Smooth muscle cell (in vitro differentiated cells): ENCODE measurements at regions not wholly inside any gene's neighbourhood (a gene's known extent, or its start where the extent isn't known, plus 50 kb on each side); places are given as distances from the start of the nearest gene placed in this dataset.

Source experiments
- DNase-seq: peaks from one replicate; lab custom pipeline; 2025; ENCODE audit not compliant: unreplicated experiment; lab: John Stamatoyannopoulos, UW
- H2AFZ ChIP-seq: fragments of 200-600 bp; sonication (generic); 2 replicates; pipeline ENCODE4 v1.6.0; 2016; ENCODE audit warnings: antibody characterized with exemption, low read depth, mild to moderate bottlenecking
- H3F3A ChIP-seq: fragments of 200-600 bp; sonication (generic); 2 replicates; pipeline ENCODE4 v1.6.0; 2017; ENCODE audit warnings: antibody characterized with exemption, low read depth
- H3K27ac ChIP-seq: fragments of 200-600 bp; sonication (generic); 2 replicates; pipeline ENCODE4 v1.5.1; 2016; ENCODE audit warnings: low read depth, mild to moderate bottlenecking
- H3K27me3 ChIP-seq: fragments of 200-600 bp; sonication (generic); 2 replicates; pipeline ENCODE4 v1.6.1; 2016; ENCODE audit warnings: low read depth, mild to moderate bottlenecking
- H3K36me3 ChIP-seq: fragments of 200-600 bp; sonication (generic); 2 replicates; pipeline ENCODE4 v1.5.1; 2016; ENCODE audit warnings: low read depth
- H3K4me1 ChIP-seq: fragments of 200-600 bp; sonication (generic); 2 replicates; pipeline ENCODE4 v1.5.1; 2016; ENCODE audit warnings: low read depth
- H3K4me2 ChIP-seq: fragments of 200-600 bp; sonication (generic); 2 replicates; pipeline ENCODE4 v1.6.0; 2016; ENCODE audit warnings: mild to moderate bottlenecking
- H3K4me3 ChIP-seq: fragments of 200-600 bp; sonication (generic); 2 replicates; pipeline ENCODE4 v1.5.1; 2016; ENCODE audit warnings: mild to moderate bottlenecking
- H3K79me2 ChIP-seq: fragments of 200-600 bp; sonication (generic); 2 replicates; pipeline ENCODE4 v1.6.0; 2016; ENCODE audit warnings: low read depth, mild to moderate bottlenecking
- H3K9ac ChIP-seq: fragments of 200-600 bp; sonication (generic); 2 replicates; pipeline ENCODE4 v1.6.0; 2016; ENCODE audit warnings: low read depth
- H3K9me3 ChIP-seq: fragments of 200-600 bp; sonication (generic); replicated peaks from 2 replicates; pipeline ENCODE4 v1.5.1; 2016; ENCODE audit warnings: low read depth
- H4K20me1 ChIP-seq: fragments of 200-600 bp; sonication (generic); 2 replicates; pipeline ENCODE4 v1.6.0; 2016; ENCODE audit warnings: low read depth
- WGBS: methylation state at CpG from one replicate; pipeline ENCODE4 v1.1.7; 2016; ENCODE audit warnings: low lambda C conversion rate; 5-methylcytosine and 5-hydroxymethylcytosine counted together
- TF ChIP-seq, protein P1 (sequence below): fragments of 200-600 bp; sonication (generic); IDR thresholded peaks from 2 replicates; pipeline ENCODE4 v1.5.1; 2017; ENCODE audit warnings: borderline replicate concordance, mild to moderate bottlenecking, antibody characterized with exemption; ENCODE audit not compliant: insufficient read depth, poor library complexity, severe bottlenecking

GRCh38 chr12:58272461-58272860 lies 331.1 kb downstream of the ATP23 start:
- no peak overlapping the region for H2AFZ ChIP-seq
- no peak overlapping the region for H3K9ac ChIP-seq
- TF ChIP-seq, protein P1, sequence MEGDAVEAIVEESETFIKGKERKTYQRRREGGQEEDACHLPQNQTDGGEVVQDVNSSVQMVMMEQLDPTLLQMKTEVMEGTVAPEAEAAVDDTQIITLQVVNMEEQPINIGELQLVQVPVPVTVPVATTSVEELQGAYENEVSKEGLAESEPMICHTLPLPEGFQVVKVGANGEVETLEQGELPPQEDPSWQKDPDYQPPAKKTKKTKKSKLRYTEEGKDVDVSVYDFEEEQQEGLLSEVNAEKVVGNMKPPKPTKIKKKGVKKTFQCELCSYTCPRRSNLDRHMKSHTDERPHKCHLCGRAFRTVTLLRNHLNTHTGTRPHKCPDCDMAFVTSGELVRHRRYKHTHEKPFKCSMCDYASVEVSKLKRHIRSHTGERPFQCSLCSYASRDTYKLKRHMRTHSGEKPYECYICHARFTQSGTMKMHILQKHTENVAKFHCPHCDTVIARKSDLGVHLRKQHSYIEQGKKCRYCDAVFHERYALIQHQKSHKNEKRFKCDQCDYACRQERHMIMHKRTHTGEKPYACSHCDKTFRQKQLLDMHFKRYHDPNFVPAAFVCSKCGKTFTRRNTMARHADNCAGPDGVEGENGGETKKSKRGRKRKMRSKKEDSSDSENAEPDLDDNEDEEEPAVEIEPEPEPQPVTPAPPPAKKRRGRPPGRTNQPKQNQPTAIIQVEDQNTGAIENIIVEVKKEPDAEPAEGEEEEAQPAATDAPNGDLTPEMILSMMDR, result no peak
- no peaks in the 10 kb centered on the region for H4K20me1 ChIP-seq
- no peak overlapping the region for H3K4me2 ChIP-seq
- DNase-seq, result no peak
- no peaks in the 10 kb centered on the region for H3K27me3 ChIP-seq
- H3K27ac ChIP-seq, result no peak overlapping the region
- WGBS, result 80% methylated on average over 3 of the region's 3 CpGs
- H3F3A ChIP-seq, result no peaks in the 10 kb centered on the region
- H3K4me1 ChIP-seq, result no peaks in the 10 kb centered on the region
- no peaks in the 10 kb centered on the region for H3K9me3 ChIP-seq
- H3K36me3 ChIP-seq, result no peaks in the 10 kb centered on the region
- H3K4me3 ChIP-seq, result no peak overlapping the region
- H3K79me2 ChIP-seq, result no peaks in the 10 kb centered on the region

- Histone ChIP-seq H3K27ac (no peak overlapping the region), H3K9ac (no peak overlapping the region), H3K79me2 (no peaks in the 10 kb centered on the region), H4K20me1 (no peaks in the 10 kb centered on the region), H3K27me3 (no peaks in the 10 kb centered on the region), H3K4me3 (no peak overlapping the region), H3K4me1 (no peaks in the 10 kb centered on the region), H3K36me3 (no peaks in the 10 kb centered on the region), H2AFZ (no peak overlapping the region), H3K9me3 (no peaks in the 10 kb centered on the region), H3K4me2 (no peak overlapping the region), H3F3A (no peaks in the 10 kb centered on the region)
- TF ChIP-seq, protein P1, result no peak
- WGBS, result 89% methylated on average over 1 of the region's 1 CpG
- no peak for DNase-seq
Measured at GRCh38 chr12:58277231-58277630, 335.9 kb downstream of the ATP23 start.

GRCh38 chr12:58283553-58283952 lies 342.2 kb downstream of the ATP23 start:
- Histone ChIP-seq H2AFZ (no peak overlapping the region), H3K4me3 (no peak overlapping the region), H3K27ac (no peak overlapping the region), H3K27me3 (no peaks in the 10 kb centered on the region), H3K4me1 (no peaks in the 10 kb centered on the region), H3F3A (no peaks in the 10 kb centered on the region), H3K36me3 (no peaks in the 10 kb centered on the region), H3K79me2 (no peaks in the 10 kb centered on the region), H3K9me3 (no peaks in the 10 kb centered on the region), H3K9ac (no peak overlapping the region), H4K20me1 (no peaks in the 10 kb centered on the region), H3K4me2 (no peak overlapping the region)
- WGBS, result 82% methylated on average over 1 of the region's 1 CpG
- TF ChIP-seq, protein P1, result no peak
- no peak for DNase-seq

GRCh38 chr12:58285551-58285950 lies 344.2 kb downstream of the ATP23 start:
- Histone ChIP-seq H3K27ac (no peak overlapping the region), H3K4me1 (no peaks in the 10 kb centered on the region), H2AFZ (no peak overlapping the region), H3F3A (no peaks in the 10 kb centered on the region), H3K27me3 (no peaks in the 10 kb centered on the region), H4K20me1 (no peaks in the 10 kb centered on the region), H3K36me3 (no peaks in the 10 kb centered on the region), H3K9ac (no peak overlapping the region), H3K4me2 (no peak overlapping the region), H3K9me3 (no peaks in the 10 kb centered on the region), H3K79me2 (no peaks in the 10 kb centered on the region), H3K4me3 (no peak overlapping the region)
- WGBS, result 45% methylated on average over 5 of the region's 5 CpGs
- TF ChIP-seq, protein P1, result no peak
- no peak for DNase-seq
